ENCODE measurements at regions not wholly inside any gene's neighbourhood (a gene's known extent, or its start where the extent isn't known, plus 50 kb on each side); places are given as distances from the start of the nearest gene placed in this dataset.
"Not testable (repeated sequence)": the region's sequence is repeated elsewhere in the genome, so short reads cannot be mapped to it uniquely, and the experiment has no call there.

DNA sequence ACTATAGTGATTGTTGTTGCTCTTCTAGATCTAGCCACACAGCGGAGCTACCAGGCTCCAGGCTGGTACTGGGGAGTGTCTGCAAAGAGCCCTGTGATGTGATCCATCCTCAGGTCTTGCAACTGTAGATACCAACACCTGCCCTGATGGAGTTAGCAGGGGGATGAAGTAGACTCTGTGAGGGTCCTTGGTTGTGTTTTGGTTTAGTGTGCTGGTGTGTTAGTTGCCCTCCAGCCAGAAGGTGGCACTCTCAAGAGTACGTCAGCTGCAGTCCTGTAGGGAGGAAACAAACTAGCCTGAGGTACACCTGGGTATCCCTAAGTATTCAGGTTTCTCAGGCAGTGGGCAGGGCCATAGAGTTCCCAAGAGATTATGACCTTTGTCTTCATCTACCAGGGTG, 81.2 kb upstream of the TMPRSS2 start:
- DNase-seq = no peak

DNA sequence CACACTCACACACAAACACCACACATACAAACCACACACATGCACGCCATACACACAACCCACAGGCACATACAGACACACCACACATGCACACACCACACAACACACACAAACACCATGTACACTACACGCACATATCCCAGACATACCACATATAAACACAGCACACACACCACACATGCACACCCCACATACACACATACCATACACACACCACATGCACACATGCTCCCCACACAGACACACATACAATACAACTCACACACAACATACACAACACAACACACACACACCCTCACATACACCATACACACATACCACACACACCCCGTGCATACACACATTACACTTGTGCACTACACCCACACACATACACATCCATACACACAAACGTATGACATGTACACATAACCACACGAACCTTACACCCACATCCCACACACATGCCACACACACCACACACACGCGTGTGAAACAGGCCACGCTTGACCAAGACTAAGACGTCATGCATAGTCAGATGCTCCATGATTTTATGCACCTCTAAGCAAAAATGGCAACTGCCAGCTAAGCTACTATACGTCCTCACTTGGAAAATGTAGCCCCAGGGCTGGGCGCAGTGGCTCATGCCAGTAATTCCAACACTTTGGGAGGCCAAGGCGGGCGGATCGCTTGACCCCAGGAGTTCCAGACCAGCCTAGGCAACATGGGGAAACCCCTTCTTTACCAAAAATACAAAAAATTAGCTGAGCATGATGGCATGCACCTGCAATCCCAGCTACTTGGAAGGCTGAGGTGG, 77.4 kb upstream of the TMPRSS2 start:
- no peak for DNase-seq

DNA sequence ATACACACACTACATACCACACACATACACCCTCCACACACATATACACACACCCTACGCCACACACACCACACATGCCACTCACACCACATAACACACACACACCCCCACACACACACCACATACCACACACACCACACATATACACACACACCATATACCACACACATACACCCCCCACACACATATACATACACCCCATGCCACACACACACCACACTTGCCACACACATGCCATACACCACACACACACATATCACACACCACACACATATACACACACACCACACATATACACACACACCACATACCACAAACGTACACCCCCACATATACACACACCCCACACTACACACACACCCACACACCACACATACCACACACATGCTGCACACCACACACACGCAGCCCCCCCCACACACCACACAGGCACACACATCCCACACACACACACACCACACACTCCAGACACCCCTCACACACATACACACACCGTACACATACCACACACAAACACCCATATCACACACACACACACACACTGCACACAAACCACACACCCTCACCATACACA, 76.7 kb upstream of the TMPRSS2 start:
- DNase-seq = no peak

DNA sequence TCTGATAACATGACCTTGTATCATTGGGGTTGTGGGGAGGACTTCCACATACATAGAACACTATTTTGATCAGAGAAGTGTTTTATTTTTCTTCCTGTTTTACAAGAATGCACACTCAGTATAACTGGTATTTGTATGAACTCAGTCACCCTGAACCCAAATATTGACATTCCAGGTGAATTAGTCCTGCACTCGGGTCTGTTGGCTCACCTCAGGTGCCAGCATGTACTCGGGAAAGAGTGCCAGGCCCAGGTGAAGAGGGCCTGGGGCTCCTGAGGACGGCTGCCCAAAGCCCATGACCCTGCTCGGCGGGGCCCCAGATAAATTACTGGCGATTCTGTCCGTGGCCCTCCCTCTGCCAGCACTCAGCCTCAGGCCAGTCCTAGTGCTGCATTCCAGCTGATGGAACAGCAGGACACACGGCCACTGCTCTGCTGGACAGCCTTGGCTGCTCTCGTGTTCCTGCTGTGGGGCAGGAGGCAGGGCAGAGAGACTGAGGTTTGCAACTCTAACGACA, 75.4 kb upstream of the TMPRSS2 start:
- no peak for DNase-seq

DNA sequence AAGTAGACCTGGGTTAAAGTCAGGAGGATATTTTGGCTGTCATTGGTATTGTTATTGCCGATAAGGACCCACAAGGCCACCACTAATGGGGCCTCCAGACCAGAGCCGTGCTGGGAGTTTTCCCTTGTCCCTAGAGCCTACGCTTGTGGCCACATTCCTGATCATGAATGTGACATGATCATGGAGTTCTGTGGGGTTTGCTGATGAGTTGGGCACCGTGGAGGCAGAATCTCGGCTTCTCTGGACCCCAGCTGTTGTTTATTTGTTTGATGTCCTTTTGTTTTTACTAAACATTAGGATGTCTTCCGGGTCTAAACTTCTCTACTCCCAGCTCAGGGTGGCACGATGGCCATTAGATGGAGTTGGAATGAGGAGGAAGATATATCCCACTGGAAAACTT, 74.9 kb upstream of the TMPRSS2 start:
- DNase-seq = no peak

DNA sequence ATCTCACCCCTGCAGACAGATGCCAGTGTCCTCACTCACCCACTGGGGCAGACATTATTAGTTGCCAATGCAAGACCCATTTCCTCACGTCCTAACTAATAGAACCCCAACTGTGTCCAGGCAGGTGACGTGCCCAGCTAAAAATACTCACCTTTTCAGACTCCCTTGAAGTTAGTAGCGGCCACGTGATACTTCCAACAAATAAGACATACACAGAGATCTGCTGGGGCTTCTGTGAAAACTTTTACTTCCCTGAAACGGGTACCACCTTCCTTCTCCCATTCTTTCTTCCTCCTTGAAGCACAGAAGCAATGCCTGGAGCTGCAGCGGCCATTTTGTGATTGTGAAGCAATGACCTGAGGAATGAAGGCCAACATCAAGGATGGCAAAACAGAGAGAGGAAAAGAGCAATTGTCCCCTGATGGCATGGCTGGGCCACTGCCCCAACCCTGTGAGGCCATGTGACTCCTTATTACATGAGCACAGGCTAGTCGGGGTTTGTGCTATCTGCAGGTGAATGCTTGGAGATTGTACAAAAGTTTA, 74.4 kb upstream of the TMPRSS2 start:
- no peak for DNase-seq

DNA sequence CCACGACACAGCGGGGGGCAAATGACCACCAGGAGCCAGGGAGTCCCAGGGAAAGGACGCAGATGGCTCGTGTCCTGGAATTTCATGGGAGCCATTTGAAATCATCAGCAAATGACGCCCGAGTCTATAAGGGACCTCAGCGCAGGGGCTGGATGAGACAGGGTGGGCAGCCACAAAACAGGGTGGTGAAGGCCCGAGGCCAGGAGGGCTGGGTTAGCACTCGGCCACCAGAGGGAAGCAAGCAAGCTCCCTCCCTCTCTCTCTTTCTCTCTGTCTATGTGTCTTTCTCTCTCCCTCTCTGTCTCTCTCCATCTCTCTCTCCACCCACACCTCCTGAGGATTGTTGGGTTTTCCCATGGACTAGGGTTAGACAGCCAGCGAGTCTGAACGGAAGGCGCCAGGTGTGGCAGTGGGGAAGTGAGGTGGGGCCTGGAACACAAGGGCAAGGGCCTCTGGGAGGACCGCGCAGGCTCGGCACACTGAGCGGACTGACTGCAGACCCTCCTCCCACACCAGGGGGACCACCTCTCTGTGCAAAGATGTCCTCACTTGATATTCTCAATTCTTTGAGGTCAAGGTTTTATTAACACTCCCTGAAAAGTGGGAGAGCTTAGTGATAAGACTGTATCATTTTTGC, 73.8 kb upstream of the TMPRSS2 start:
- DNase-seq = no peak

DNA sequence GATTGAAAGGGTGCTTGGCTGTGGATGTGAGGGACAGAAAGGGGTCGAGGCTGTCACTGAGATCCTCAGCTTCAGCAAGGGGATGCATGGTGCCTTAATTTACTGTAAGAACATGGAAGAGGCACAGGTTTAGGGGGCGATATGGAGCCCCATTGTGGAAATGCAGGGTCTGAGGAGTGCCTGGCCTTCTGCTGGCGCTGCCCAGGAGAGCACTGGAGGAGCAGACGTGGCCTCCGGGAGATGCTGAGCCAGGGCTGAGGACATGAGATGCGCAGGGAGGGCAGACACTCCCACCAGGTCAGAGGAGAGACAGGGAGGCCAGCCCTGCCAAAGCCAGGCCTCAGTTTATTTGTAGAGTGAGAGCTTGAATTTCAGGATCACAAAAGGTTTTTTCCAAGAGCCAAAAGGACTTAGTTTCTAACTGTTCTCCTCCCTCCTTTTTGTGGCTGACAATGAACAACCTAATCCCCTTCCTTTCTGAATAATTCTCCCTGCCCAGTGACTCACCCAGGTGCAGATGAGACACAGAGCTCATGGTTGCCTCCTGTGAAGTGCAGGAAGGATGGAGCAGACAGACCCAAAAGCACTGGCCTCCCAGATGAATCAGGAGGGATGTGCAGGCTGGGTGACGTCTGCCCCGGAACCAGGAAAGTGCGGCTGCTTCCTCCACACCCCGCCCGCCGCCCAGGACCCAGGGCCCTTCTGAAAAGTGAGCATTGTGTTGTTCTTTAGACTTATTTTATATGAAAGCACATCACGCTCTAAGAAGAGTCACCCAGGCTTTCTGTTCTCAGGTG, 73.0 kb upstream of the TMPRSS2 start:
- DNase-seq = no peak

DNA sequence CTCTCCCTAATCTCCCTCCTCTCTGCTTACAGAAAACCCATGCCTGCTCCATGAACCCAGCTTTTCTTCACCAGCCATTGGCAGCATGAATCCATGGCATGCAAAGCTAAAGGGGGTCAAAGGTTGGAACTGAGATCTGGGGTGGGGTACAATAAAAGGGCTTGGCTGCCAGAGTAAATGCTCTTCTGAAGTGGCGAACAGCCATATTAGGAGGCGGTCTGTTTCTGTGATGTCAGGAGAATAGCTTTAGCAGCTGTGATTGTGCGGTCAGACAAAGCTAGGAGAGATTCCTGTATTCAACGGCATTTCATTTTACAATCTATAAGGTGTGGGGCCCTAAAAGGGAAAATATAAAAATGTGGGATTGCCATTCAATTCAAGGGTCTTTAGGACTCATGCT, 71.7 kb upstream of the TMPRSS2 start:
- DNase-seq = no peak

DNA sequence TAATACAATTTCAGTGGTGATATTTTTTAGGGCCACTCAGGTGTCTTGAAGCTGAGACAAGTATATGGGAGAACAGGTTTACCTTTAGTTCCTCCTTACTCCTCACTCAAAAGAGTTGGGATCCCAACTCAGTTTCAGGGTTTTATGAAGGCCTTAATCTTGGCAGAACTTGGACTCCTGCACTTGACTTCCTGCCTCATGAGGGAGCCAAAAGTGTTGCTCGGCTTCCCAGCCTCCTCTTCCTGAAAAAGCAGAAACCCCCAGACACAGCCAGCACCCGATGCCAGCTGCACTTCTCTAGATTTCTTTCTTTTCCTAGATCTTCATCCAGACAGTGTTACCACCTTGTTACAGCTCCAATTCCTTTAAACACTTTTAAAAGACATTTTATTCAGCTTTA, 70.8 kb upstream of the TMPRSS2 start:
- DNase-seq = no peak

DNA sequence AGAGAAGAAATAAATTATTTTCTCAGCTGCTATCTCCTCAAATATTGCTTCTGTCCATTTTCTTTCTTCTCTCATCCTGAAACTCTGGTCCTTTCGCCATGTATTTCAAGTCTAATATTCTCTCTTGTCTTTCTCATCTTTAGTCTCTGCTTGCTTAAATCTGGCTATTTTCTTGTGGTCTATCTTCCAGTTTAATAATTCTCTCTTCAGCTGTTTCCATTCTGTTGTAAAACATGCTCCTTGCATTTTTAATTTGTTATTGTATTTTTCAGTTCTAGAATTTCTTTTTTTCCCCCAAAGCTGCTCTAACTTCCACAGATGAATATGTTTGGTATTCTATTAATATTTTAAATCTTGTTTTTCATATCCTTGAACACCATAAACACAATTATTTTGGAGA, 70.1 kb upstream of the TMPRSS2 start:
- DNase-seq = no peak

DNA sequence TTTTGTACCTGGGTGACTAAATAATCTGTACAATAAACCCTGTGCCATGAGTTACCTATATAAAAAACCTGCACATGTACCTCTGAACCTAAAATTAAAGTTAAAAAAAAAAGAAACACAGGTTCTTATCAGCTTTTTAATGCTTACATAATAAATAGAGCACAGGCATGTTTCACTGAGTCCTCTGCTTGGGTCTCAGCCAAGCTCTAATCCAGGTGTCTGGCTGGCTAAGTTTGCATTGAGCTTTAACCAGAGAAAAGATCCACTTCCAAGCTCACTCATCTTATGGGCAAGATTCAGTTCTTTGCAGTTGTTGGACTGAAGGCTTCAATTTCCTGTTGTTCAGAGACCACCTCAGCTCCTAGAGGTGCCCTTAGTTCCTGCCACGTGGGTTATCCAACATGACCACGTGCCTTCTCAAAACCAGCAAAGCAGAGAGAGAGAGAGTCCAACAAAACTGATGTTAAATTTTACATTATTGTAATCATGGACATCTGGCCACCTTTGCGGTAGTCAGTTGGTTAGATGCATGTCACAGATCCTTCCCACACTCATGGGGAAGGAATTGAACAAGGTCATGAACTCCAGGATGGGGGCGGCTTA, 68.2 kb upstream of the TMPRSS2 start:
- no peak for DNase-seq

DNA sequence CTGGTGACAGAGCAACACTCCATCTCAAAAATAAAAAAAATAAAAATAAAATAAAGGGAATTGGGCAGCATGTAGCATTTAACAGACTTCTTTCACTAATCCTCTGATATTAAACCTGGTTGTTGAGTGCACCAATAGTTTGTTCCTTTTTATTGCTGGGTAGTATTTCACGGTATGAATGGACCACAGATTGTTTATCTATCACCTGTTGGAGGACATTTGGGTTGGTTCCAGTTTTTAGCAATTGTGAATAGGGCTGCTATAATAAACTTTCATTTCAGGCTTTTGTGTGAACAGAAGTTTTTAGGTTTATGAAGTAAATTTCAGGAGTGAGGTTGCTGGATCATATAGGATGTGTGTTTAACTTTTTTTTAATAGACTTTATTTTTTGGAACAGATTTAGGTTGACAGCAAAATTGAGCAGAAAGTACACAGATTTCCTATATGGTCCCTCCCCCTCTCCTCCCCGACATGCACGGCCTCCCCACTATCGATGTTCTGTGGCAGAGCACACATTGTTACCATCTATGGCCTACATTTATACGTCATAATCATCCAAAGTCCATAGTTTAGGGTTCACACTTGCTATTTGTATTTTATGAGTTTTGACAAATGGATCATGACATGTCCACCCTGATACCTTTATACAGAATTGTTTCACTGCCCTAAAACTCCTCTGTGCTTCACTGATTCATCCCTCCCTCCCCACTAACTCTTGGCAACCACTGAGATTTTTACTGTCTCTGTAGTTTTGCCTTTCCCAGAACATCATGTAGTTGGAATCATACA, 66.1 kb upstream of the TMPRSS2 start:
- DNase-seq = no peak

DNA sequence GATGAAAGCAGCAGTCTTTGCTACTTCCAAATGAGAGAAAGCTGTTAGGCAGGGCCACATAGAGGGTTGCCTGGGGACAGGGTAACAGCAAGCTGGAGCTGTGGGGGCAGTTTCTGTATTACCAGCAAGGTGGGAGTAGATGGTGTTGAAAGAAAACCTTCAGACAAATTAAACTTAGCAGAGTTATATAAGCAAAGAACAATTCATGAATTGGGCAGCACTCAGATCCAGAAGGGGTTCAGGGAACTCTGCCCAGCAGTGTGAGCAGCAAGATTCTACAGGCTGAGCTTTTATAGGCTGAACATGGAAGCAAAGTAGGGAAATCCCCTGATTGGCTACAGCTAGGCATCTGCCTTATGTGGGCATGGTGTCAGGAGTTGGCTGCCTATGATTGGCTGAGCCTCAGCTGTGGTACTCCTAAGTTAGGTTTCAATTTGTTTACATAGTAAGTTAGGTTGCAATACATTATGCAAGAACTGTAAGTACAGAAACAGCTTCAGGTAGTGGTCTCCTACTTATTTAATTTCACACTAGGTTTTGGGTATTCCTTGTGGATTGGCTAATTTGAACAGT, 64.1 kb upstream of the TMPRSS2 start:
- no peak for DNase-seq

DNA sequence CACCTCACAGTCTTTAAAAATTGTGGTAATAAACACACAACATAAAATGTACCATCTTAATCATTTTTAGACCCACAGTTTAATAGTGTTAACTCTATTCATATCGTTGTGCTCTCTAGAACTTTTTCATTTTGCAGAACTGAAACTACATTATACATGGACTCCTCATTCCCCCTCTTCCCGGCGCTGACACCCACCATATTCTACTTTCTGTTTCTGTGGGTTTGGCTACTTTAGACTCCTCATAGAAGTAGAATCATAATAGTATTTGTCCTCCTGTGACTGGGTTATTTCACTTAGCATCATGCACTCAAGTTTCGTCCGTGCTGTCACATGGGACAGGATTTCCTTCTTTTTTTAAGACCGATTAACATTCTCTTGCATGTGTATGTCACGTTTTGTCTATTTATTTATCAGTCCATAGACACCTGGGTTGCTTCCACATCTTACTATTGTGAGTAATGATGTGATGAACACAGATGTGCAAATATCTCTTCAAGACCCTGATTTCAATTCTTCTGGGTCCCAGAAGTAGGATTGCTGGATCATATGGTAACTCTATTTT, 62.9 kb upstream of the TMPRSS2 start:
- no peak for DNase-seq

DNA sequence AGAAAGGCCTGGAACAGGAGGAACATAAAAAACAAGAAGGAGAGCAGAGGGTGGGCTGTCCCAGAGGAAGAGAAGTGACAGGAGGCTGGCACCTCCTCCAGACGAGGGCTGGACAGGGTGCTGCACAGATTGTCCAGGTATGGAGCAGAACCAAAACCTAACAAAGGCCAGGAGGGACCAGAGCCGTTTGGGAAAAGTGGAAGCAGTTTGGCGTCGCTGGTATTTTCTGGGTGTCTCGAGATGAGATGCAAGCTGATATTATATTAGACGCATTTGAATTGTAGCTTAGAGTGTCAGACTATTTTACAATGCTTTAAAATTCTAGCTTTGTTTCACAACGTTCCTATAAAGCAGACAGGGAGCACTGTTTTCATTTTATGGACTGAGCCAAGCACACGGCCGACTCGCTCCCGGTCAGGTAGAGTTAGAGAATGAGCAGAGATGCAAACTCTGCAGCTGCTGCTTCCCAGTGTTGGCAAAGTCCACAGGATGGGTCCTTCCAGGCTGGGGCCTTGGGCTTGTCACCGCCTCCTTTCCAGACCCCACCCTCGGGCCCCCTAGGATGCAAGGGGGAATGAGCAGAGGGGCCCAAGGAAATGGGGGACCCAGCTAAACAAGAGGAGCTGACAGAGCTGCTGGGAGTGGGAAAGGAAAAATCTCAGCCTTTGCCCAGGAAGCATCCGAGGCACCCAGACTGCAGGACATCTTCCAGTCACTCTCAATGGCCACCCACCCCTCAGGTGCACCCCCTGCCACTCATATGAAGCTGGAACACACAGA, 60.8 kb upstream of the TMPRSS2 start:
- no peak for DNase-seq

DNA sequence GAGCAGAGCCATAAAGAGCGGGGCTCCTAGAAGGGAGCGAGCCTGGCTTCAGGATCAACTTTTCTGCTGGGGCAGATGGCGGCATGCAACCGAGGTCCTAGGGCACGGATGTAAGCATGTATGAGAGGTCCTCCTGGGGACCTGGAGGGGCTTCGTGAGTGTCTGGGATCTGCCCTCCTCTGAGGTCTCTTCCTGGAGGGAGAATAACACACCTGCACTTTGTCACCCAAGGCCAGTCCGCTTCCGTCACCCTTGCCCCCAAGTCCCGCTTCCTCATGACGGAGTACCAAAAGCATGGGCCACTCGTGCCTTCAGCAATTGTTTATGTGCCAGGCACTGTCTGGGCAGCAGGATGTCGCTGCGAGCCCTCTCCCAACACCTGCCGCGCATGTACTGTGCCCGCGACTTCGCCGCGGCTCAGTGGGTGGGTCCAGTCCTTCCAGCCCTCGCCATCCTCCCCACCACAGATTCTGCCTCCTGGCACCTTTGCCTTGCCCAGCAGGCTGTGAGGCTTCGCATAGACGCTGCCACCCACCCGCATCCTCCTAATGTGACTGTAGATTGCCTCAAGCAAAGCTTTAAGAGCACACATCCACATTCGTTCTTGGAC, 60.0 kb upstream of the TMPRSS2 start:
- DNase-seq = no peak

DNA sequence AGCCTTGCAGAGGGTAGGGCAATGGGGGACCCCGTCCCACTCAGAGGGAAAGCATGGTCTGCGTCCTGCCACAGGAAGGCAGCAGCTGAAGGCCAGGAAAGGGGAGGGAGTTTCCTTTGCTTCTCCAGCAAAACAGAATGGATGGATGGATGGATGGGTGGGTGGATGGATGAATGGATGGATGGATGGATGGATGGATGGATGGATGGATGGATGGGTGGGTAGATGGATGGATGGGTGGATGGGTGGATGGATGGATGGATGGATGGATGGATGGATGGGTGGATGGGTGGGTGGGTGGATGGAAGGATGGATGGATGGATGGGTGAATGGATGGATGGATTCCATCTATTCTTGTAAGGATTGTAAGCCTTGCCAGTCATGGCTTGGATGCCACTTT, 59.3 kb upstream of the TMPRSS2 start:
- DNase-seq = not testable (repeated sequence)

DNA sequence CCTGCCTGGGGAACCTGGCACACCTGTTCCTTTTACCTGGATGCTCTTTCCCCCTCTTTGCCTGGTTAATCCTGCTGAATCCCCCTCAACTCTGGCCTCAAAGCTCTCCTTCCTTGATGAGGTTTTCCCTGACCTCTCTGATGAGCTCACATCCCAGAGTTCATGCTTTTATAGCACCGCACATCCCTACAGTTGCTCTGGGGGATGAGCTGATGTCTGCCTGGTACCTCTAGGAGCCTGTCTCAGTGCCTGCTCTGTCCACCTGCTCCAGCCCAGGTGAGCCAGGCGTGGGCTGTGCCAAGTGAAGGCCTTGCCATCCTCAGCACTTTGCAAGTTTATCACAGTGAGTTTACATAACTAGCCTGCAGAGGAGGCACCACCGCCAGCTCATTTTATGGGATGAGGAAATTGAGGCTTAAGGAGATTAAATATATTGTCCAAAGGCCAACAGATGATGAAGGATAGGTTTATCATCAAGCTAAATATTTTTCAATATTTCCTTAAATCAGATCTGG, 58.6 kb upstream of the TMPRSS2 start:
- DNase-seq = no peak
